Neural cell (in vitro differentiated cells): ENCODE measurements at regions not wholly inside any gene's neighbourhood (a gene's known extent, or its start where the extent isn't known, plus 50 kb on each side); places are given as distances from the start of the nearest gene placed in this dataset.
"Not testable (repeated sequence)": the region's sequence is repeated elsewhere in the genome, so short reads cannot be mapped to it uniquely, and the experiment has no call there.

Source experiments
- H2AFZ ChIP-seq: fragments of 200-600, 300-800 bp; sonication (generic), shearing (Covaris generic); 2 replicates; pipeline ENCODE4 v1.6.0; 2014; ENCODE audit warnings: low read depth, mild to moderate bottlenecking, antibody characterized with exemption, low read length, moderate library complexity
- H3F3A ChIP-seq: fragments of 200-600 bp; shearing (Covaris generic); 2 replicates; pipeline ENCODE4 v1.6.1; 2016; ENCODE audit warnings: mild to moderate bottlenecking, moderate library complexity, mixed read lengths, antibody characterized with exemption, low read length; ENCODE audit not compliant: insufficient read depth, poor library complexity, severe bottlenecking
- H3K27ac ChIP-seq: fragments of 200-600, 300-800 bp; sonication (generic), shearing (Covaris generic); 2 replicates; pipeline ENCODE4 v1.5.1; 2014; ENCODE audit warnings: mild to moderate bottlenecking, low read length, moderate library complexity
- H3K27me3 ChIP-seq: fragments of 300-800, 200-600 bp; sonication (generic), shearing (Covaris generic); 2 replicates; pipeline ENCODE4 v1.6.0; 2014; ENCODE audit warnings: mild to moderate bottlenecking, low read depth, low read length, moderate library complexity; ENCODE audit not compliant: insufficient read depth
- H3K36me3 ChIP-seq: fragments of 300-800, 200-600 bp; sonication (generic), shearing (Covaris generic); 2 replicates; pipeline ENCODE4 v1.5.1; 2014; ENCODE audit warnings: mild to moderate bottlenecking, antibody characterized with exemption, low read length, moderate library complexity; ENCODE audit not compliant: insufficient read depth
- H3K4me2 ChIP-seq: fragments of 300-800, 200-600 bp; sonication (generic), shearing (Covaris generic); 2 replicates; pipeline ENCODE4 v1.6.0; 2014; ENCODE audit warnings: mild to moderate bottlenecking, low read length
- H3K4me3 ChIP-seq: fragments of 300-800, 200-600 bp; sonication (generic), shearing (Covaris generic); 2 replicates; pipeline ENCODE4 v1.5.1; 2014; ENCODE audit warnings: mild to moderate bottlenecking, low read length, moderate library complexity
- H3K79me2 ChIP-seq: fragments of 200-600 bp; shearing (Covaris generic); replicated peaks from 2 replicates; pipeline ENCODE4 v1.6.0; 2014; ENCODE audit warnings: mild to moderate bottlenecking, low read length, moderate library complexity; ENCODE audit not compliant: insufficient read depth
- H3K9ac ChIP-seq: fragments of 300-800, 200-600 bp; sonication (generic), shearing (Covaris generic); 2 replicates; pipeline ENCODE4 v1.6.1; 2016; ENCODE audit warnings: mild to moderate bottlenecking, low read length, mixed read lengths
- H3K9me2 ChIP-seq: fragments of 200-600 bp; shearing (Covaris generic); 2 replicates; pipeline ENCODE4 v1.6.1; 2016; ENCODE audit warnings: mild to moderate bottlenecking, low read length, mixed read lengths; ENCODE audit not compliant: insufficient read depth
- H3K9me3 ChIP-seq: fragments of 200-600, 300-800 bp; sonication (generic), shearing (Covaris generic); 2 replicates; pipeline ENCODE4 v1.6.1; 2016; ENCODE audit warnings: mild to moderate bottlenecking, mixed run types, low read length, moderate library complexity, mixed read lengths
- H4K20me1 ChIP-seq: fragments of 200-600 bp; shearing (Covaris generic); 2 replicates; pipeline ENCODE4 v1.6.1; 2016; ENCODE audit warnings: mild to moderate bottlenecking, mixed run types; ENCODE audit not compliant: insufficient read depth
- EP300 ChIP-seq: fragments of 450-650 bp; conservative IDR thresholded peaks from 2 replicates; pipeline ENCODE4 v1.6.1; 2014; ENCODE audit warnings: antibody characterized with exemption, mild to moderate bottlenecking, moderate library complexity; ENCODE audit not compliant: poor library complexity, severe bottlenecking
- EZH2 ChIP-seq: fragments of 200-600, 300-800 bp; shearing (Covaris generic), sonication (generic); IDR thresholded peaks from 2 replicates; pipeline ENCODE4 v1.6.1; 2014; ENCODE audit warnings: antibody characterized with exemption, low read length, borderline replicate concordance, mild to moderate bottlenecking; ENCODE audit not compliant: insufficient read depth, poor library complexity, severe bottlenecking
- MXI1 ChIP-seq: fragments of 450-650 bp; conservative IDR thresholded peaks from 2 replicates; pipeline ENCODE4 v1.6.1; 2014; ENCODE audit warnings: antibody characterized with exemption, mild to moderate bottlenecking; ENCODE audit not compliant: poor library complexity, severe bottlenecking
- POLR2AphosphoS5 ChIP-seq: IDR thresholded peaks from 2 replicates; pipeline ENCODE4 v1.6.1; 2012
- RAD21 ChIP-seq: fragments of 450-650 bp; conservative IDR thresholded peaks from 2 replicates; pipeline ENCODE4 v1.6.1; 2014; ENCODE audit warnings: antibody characterized with exemption, mild to moderate bottlenecking, moderate library complexity
- SMC3 ChIP-seq: fragments of 450-650 bp; conservative IDR thresholded peaks from 2 replicates; pipeline ENCODE4 v1.6.1; 2014; ENCODE audit warnings: antibody characterized with exemption, mild to moderate bottlenecking, moderate library complexity; ENCODE audit not compliant: poor library complexity
- TAF1 ChIP-seq: IDR thresholded peaks from 2 replicates; pipeline ENCODE4 v1.6.1; 2012; ENCODE audit warnings: low read depth
- TF ChIP-seq, protein P1 (sequence below): IDR thresholded peaks from 2 replicates; pipeline ENCODE4 v1.6.1; 2012; ENCODE audit warnings: borderline replicate concordance
- TF ChIP-seq, protein P2 (sequence below): fragments of 450-650 bp; IDR thresholded peaks from 2 replicates; pipeline ENCODE4 v1.5.1; 2014; ENCODE audit warnings: antibody characterized with exemption, mild to moderate bottlenecking, moderate library complexity; ENCODE audit not compliant: poor library complexity, severe bottlenecking

DNA sequence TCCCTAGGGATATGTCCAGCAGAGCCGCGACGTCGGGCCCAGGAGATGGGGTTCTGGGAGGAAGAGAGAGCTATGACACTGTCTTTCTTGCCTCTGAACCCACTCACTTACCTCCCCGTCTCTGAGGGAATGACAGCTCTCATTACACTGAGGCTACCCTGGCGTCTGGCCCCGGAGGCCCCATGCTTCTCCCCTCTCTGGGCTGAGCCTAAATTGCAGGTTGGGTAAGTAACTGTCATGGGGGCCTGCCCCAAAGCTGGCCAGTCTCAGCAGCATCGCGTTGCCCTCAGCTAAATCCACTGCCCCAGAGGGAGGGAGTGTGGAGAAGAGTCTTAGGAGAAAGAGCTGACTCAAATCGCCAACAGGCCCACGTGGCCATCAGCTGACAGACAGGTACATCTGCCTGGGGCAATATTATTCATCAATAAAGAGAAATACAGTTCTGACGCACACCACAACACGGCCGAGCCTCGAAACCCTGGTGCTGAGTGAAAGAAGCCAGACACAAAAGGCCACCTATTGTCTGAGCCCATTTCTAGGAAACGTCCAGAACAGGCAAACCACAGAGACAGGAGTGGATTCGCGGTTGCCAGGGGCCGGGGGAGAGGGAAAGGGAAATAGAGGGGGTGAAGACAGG, 156.4 kb downstream of the C16orf95 start:
- Histone ChIP-seq H2AFZ (no peak overlapping the region), H4K20me1 (no peaks in the 10 kb centered on the region), H3K4me2 (no peak overlapping the region)

DNA sequence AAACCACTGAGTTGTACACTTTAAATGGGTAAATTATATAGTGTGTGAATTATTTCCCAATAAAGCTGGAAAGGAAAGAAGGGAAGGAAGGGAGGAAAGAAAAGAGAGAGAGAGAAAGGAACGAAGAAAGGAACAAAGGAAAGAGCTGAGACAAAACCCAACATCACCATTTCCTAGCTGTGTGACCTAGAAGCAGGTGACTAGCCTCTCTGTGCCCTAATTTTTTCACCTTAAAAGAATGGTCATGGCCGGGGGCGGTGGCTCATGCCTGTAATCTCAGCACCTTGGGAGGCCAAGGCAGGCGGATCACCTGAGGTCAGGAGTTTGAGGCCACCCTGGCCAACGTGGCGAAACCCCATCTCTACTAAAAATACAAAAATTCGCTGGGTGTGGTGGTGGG, 155.8 kb downstream of the C16orf95 start:
- not testable (repeated sequence) for H3K9me3 ChIP-seq, H3K79me2 ChIP-seq, H4K20me1 ChIP-seq, H3K36me3 ChIP-seq, H3F3A ChIP-seq, H3K4me2 ChIP-seq, H3K9me2 ChIP-seq, H3K9ac ChIP-seq, H3K27me3 ChIP-seq, H3K27ac ChIP-seq, H3K4me3 ChIP-seq, H2AFZ ChIP-seq

More for the DNA sequence above, 156.4 kb downstream of the C16orf95 start:
- Histone ChIP-seq H3K79me2 (no peaks in the 10 kb centered on the region), H3K9me2 (no peaks in the 10 kb centered on the region), H3F3A (no peaks in the 10 kb centered on the region), H3K9me3 (no peaks in the 10 kb centered on the region), H3K9ac (no peak overlapping the region), H3K4me3 (no peak overlapping the region), H3K27me3 (no peaks in the 10 kb centered on the region), H3K27ac (no peak overlapping the region), H3K36me3 (no peaks in the 10 kb centered on the region)
- TF ChIP-seq, protein P1, sequence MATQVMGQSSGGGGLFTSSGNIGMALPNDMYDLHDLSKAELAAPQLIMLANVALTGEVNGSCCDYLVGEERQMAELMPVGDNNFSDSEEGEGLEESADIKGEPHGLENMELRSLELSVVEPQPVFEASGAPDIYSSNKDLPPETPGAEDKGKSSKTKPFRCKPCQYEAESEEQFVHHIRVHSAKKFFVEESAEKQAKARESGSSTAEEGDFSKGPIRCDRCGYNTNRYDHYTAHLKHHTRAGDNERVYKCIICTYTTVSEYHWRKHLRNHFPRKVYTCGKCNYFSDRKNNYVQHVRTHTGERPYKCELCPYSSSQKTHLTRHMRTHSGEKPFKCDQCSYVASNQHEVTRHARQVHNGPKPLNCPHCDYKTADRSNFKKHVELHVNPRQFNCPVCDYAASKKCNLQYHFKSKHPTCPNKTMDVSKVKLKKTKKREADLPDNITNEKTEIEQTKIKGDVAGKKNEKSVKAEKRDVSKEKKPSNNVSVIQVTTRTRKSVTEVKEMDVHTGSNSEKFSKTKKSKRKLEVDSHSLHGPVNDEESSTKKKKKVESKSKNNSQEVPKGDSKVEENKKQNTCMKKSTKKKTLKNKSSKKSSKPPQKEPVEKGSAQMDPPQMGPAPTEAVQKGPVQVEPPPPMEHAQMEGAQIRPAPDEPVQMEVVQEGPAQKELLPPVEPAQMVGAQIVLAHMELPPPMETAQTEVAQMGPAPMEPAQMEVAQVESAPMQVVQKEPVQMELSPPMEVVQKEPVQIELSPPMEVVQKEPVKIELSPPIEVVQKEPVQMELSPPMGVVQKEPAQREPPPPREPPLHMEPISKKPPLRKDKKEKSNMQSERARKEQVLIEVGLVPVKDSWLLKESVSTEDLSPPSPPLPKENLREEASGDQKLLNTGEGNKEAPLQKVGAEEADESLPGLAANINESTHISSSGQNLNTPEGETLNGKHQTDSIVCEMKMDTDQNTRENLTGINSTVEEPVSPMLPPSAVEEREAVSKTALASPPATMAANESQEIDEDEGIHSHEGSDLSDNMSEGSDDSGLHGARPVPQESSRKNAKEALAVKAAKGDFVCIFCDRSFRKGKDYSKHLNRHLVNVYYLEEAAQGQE: no peak
- no peak for TF ChIP-seq EZH2
- TF ChIP-seq MXI1: no peak
- TF ChIP-seq EP300: no peak
- no peak for TF ChIP-seq RAD21
- TF ChIP-seq POLR2AphosphoS5: no peak
- no peak for TF ChIP-seq SMC3
- TF ChIP-seq TAF1: no peak
- TF ChIP-seq, protein P2, sequence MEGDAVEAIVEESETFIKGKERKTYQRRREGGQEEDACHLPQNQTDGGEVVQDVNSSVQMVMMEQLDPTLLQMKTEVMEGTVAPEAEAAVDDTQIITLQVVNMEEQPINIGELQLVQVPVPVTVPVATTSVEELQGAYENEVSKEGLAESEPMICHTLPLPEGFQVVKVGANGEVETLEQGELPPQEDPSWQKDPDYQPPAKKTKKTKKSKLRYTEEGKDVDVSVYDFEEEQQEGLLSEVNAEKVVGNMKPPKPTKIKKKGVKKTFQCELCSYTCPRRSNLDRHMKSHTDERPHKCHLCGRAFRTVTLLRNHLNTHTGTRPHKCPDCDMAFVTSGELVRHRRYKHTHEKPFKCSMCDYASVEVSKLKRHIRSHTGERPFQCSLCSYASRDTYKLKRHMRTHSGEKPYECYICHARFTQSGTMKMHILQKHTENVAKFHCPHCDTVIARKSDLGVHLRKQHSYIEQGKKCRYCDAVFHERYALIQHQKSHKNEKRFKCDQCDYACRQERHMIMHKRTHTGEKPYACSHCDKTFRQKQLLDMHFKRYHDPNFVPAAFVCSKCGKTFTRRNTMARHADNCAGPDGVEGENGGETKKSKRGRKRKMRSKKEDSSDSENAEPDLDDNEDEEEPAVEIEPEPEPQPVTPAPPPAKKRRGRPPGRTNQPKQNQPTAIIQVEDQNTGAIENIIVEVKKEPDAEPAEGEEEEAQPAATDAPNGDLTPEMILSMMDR: no peak
